Thymus (tissue), 11 donors: ENCODE measurements at regions not wholly inside any gene's neighbourhood (a gene's known extent, or its start where the extent isn't known, plus 50 kb on each side); places are given as distances from the start of the nearest gene placed in this dataset.
"Not testable (repeated sequence)": the region's sequence is repeated elsewhere in the genome, so short reads cannot be mapped to it uniquely, and the experiment has no call there.

Experiments used
- DNase-seq, 9 donors: peaks; one replicate each; pipeline ENCODE4 v3.0.0-alpha.2; 2013; ENCODE audit warnings: low spot score in 9 of 9, low read depth in 6 of 9, missing footprints in 1 of 9
- H3K27ac ChIP-seq, 2 donors: one replicate each; pipeline ENCODE4 v1.5.1; 2013; ENCODE audit warnings: control low read depth in 1 of 2, low read depth in 1 of 2, low read length in 1 of 2, mild to moderate bottlenecking in 1 of 2, moderate library complexity in 1 of 2
- H3K27me3 ChIP-seq, 2 donors: one replicate each; pipeline ENCODE4 v1.5.1; 2013; ENCODE audit warnings: low read length in 1 of 2; ENCODE audit not compliant: control insufficient read depth in 2 of 2, insufficient read depth in 1 of 2
- H3K36me3 ChIP-seq, 2 donors: one replicate each; pipeline ENCODE4 v1.5.1; 2013; ENCODE audit warnings: low read length in 1 of 2, mild to moderate bottlenecking in 1 of 2, moderate library complexity in 1 of 2; ENCODE audit not compliant: control insufficient read depth in 2 of 2, insufficient read depth in 2 of 2
- H3K4me1 ChIP-seq, 2 donors: one replicate each; pipeline ENCODE4 v1.5.1; 2013; ENCODE audit warnings: low read length in 2 of 2; ENCODE audit not compliant: control insufficient read depth in 2 of 2, insufficient read depth in 2 of 2
- H3K4me3 ChIP-seq, 2 donors: one replicate each; pipeline ENCODE4 v1.5.1; 2013; ENCODE audit warnings: low read length in 2 of 2, control low read depth in 1 of 2, mild to moderate bottlenecking in 1 of 2
- H3K9me3 ChIP-seq, 2 donors: one replicate each; pipeline ENCODE4 v1.5.1; 2013; ENCODE audit warnings: low read length in 1 of 2, mild to moderate bottlenecking in 1 of 2; ENCODE audit not compliant: control insufficient read depth in 2 of 2, insufficient read depth in 1 of 2
- WGBS: extraction: QIAGEN DNeasy Blood & Tissue Kit; methylation state at CpG from one replicate; pipeline ENCODE4 v1.1.7; 2013; 5-methylcytosine and 5-hydroxymethylcytosine counted together
- donor health status: healthy.

GRCh38 chr5:93682471-93683404, 58.7 kb downstream of the POU5F2 start:
- H3K27ac ChIP-seq, H3K9me3 ChIP-seq, H3K27me3 ChIP-seq, DNase-seq, H3K4me1 ChIP-seq, H3K36me3 ChIP-seq, H3K4me3 ChIP-seq: not testable (repeated sequence)
- WGBS, result 97% methylated on average over 8 of the region's 8 CpGs

- H3K27me3 ChIP-seq, result no peaks in the 10 kb centered on the region
- WGBS, result 96% methylated on average over 3 of the region's 3 CpGs
- no peaks in the 10 kb centered on the region for H3K36me3 ChIP-seq
- H3K4me3 ChIP-seq, result no peak overlapping the region
- H3K27ac ChIP-seq, result no peak overlapping the region
- DNase-seq, result no peak
- H3K9me3 ChIP-seq, result no peaks in the 10 kb centered on the region
- H3K4me1 ChIP-seq, result no peaks in the 10 kb centered on the region
Observed at GRCh38 chr5:93681432-93681831, 60.0 kb downstream of the POU5F2 start.

GRCh38 chr5:93677359-93677891, 64.0 kb downstream of the POU5F2 start:
- no peak overlapping the region for H3K4me3 ChIP-seq
- H3K36me3 ChIP-seq, result no peaks in the 10 kb centered on the region
- H3K27ac ChIP-seq, result no peak overlapping the region
- H3K9me3 ChIP-seq, result no peaks in the 10 kb centered on the region
- DNase-seq, result peak in 2 of 9 donors; percentile 1 to 5
- 94% methylated on average over 7 of the region's 7 CpGs for WGBS
- no peaks in the 10 kb centered on the region for H3K4me1 ChIP-seq
- H3K27me3 ChIP-seq, result no peaks in the 10 kb centered on the region

- DNase-seq, result no peak
- WGBS, result 92% methylated on average over 5 of the region's 5 CpGs
Observed at GRCh38 chr5:93676704-93677103, 64.7 kb downstream of the POU5F2 start.

GRCh38 chr5:93675460-93676450, 65.6 kb downstream of the POU5F2 start:
- no peaks in the 10 kb centered on the region for H3K9me3 ChIP-seq
- no peak overlapping the region for H3K4me3 ChIP-seq
- H3K27me3 ChIP-seq, result no peaks in the 10 kb centered on the region
- H3K4me1 ChIP-seq, result no peaks in the 10 kb centered on the region
- H3K36me3 ChIP-seq, result no peaks in the 10 kb centered on the region
- 96% methylated on average over 1 of the region's 1 CpG for WGBS
- DNase-seq, result no peak
- H3K27ac ChIP-seq, result no peak overlapping the region

More at GRCh38 chr5:93676704-93677103, 64.7 kb downstream of the POU5F2 start:
- no peaks in the 10 kb centered on the region for H3K9me3 ChIP-seq
- no peaks in the 10 kb centered on the region for H3K27me3 ChIP-seq
- no peaks in the 10 kb centered on the region for H3K36me3 ChIP-seq
- H3K4me3 ChIP-seq, result no peak overlapping the region
- no peak overlapping the region for H3K27ac ChIP-seq
- no peaks in the 10 kb centered on the region for H3K4me1 ChIP-seq

GRCh38 chr5:93674866-93675459, 66.4 kb downstream of the POU5F2 start:
- Histone ChIP-seq H3K4me1 (no peaks in the 10 kb centered on the region), H3K27me3 (no peaks in the 10 kb centered on the region), H3K4me3 (no peak overlapping the region), H3K27ac (no peak overlapping the region), H3K36me3 (no peaks in the 10 kb centered on the region), H3K9me3 (no peaks in the 10 kb centered on the region)
- no peak for DNase-seq
- WGBS, result 97% methylated on average over 1 of the region's 1 CpG

- whole genome bisulfite sequencing, result 97% methylated on average over 5 of the region's 5 CpGs
- DNase-seq, result no peak
- no peaks in the 10 kb centered on the region for H3K9me3 ChIP-seq
Observed at GRCh38 chr5:93674138-93674537, 67.3 kb downstream of the POU5F2 start.

GRCh38 chr5:93673316-93673954, 68.0 kb downstream of the POU5F2 start:
- H3K27me3 ChIP-seq, result no peaks in the 10 kb centered on the region
- 93% methylated on average over 4 of the region's 4 CpGs for WGBS
- H3K27ac ChIP-seq, result no peak overlapping the region
- no peaks in the 10 kb centered on the region for H3K9me3 ChIP-seq
- H3K4me3 ChIP-seq, result no peak overlapping the region
- DNase-seq, result no peak
- no peaks in the 10 kb centered on the region for H3K4me1 ChIP-seq
- H3K36me3 ChIP-seq, result no peaks in the 10 kb centered on the region

More at GRCh38 chr5:93674138-93674537, 67.3 kb downstream of the POU5F2 start:
- no peak overlapping the region for H3K4me3 ChIP-seq
- no peaks in the 10 kb centered on the region for H3K4me1 ChIP-seq
- no peaks in the 10 kb centered on the region for H3K27me3 ChIP-seq
- no peaks in the 10 kb centered on the region for H3K36me3 ChIP-seq
- H3K27ac ChIP-seq, result no peak overlapping the region
